ENCODE measurements at regions not wholly inside any gene's neighbourhood (a gene's known extent, or its start where the extent isn't known, plus 50 kb on each side); places are given as distances from the start of the nearest gene placed in this dataset.
A peak's percentile ranks its signal among the peaks of the same experiment; 100 is the strongest.

GRCh38 chr12:107894589-107894988, 120.1 kb downstream of the ASCL4 start:
- no peak for DNase-seq

- no peak for DNase-seq
These were observed 121.5 kb downstream of the ASCL4 start for GRCh38 chr12:107895966-107896365.

DNA sequence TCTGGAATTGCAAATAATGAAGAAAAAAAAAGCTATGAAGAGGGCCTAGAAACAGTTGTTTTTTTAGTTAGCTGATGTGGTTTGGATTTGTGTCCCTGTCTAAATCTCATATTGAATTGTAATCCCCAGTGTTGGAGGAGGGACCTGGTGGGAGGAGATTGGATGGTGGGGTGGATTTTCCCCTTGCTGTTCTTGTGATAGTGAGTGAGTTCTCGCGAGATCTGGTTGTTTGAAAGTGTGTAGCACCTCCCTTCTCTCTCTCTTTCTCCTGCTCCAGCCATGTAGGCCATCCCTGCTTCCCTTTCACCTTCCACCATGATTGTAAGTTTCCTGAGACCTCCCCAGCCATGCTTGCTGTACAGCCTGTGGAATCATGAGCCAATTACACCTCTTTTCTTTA, 126.1 kb downstream of the ASCL4 start:
- no peak for DNase-seq

GRCh38 chr12:107903341-107904061, 129.0 kb downstream of the ASCL4 start:
- DNase-seq = no peak

DNA sequence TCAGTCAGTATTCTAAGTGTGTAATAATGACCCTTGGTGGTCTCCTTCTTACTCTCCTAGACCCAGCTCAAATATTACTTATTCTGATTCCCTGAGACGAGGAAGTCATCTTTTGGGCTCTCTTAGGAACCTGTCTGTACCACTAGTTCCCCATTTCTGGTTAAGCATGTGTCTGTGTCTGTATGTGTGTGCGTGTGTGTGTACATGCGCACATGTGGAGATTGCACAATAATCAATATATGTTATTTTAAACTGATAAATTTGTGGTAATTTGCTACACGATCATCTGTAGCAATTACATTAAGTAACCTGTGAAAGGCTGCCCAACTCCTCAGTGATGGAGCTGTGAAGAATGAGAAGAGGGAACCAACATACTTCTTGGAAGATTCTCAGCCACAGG, 132.2 kb downstream of the ASCL4 start:
- DNase-seq = no peak

- DNase-seq = peak; percentile 30
These were observed 138.0 kb downstream of the ASCL4 start for GRCh38 chr12:107912421-107913004.

- DNase-seq = no peak
These were observed 140.0 kb downstream of the ASCL4 start for GRCh38 chr12:107914460-107914977.

DNA sequence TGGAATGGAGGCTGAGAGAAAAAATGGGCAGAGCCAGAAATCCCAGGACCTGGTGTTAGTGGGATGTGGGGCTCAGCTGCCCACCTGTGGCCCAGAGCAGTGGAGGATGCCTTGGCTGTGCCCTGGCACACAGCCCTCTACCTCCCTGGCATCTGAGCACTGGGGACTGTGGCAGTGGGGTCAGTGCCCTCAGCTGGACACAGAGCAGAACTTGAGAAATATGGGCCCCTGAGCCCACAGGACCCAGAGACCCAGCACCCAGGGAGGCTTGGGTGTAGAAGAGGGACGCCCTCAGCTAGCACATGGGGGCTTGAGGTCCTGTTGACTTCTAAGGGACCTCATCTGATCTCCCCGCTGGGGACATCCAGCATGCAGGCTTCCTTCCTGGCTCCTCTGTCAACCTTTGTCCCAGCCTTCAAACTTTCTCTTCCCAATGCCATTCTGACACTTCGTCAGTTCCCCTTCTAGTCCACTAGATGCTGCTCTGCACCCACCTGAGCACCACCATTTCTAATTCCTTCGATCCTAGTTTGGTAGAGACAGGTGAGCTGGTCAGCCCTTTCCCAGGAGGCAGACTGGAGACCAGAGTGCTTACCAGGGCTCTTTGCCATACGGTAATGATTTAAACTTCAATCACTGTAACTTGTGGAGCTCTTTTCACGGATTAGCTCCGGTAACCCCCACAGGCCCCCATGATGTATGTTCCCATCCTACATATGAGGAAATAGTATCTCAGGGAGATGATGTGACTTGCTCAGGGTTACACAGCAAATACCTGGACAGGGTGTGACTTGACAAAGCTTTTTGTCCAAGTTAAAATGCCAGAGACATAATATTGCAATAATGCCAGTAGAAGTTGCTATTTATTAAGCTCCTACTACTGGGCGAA, 143.7 kb downstream of the ASCL4 start:
- no peak for DNase-seq

DNA sequence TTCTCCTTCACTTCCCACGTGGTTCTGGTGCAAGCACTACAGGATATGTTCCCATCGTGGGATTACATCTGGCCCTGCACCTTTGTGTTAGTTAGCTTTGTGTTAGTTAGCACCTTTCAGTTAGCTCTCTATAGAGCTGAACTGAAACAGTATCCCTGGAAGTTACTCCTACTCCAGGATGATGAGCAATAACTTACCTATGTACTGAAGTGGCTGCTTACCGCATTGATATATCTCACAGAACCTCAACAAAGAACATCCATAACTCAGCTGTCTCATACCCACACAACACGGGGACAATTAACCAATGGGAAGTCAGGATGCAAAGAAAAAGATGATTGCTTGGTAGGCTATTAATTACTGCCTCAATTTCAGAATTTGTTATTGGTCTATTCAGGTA, 146.6 kb downstream of the ASCL4 start:
- DNase-seq = no peak

GRCh38 chr12:107925125-107925524, 150.6 kb downstream of the ASCL4 start:
- no peak for DNase-seq

DNA sequence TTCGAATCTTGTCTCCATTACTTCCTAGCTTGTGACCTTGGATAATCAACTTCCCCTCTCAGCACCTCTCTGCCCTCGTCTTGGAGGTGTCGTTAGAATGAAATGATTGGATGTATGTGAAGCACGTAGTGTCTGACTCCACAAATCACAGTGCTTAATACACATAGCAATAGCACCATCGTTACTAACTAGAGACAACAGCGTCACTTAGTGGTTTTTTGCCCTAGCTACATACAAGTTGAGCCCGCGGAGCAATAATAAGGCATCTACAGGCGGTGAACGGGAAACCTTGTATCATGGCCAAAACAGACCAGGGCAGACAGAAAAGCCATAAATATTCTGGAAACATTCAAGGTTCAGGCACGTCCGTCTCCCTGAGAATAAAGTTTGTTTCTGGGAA, 154.9 kb downstream of the ASCL4 start:
- no peak for DNase-seq

DNA sequence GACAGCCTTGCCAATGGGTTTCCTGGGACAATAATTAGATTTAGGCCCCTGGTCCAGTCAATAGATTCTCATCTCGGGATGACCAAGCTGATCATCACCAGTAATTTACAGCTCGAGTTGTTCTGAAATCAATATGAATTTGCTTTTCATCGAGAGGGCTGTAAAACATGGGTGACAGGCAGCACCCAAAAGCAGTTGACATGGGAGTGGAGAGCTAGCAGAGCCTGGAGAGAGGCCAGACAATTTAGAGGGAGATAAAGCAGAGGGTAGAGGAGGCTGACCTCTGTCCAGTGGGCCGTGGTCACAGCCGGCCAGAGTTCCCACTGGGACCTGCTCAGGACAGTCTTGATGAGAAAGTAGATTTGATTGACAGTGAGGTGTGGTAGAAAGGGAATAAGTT, 157.3 kb downstream of the ASCL4 start:
- DNase-seq = no peak

DNA sequence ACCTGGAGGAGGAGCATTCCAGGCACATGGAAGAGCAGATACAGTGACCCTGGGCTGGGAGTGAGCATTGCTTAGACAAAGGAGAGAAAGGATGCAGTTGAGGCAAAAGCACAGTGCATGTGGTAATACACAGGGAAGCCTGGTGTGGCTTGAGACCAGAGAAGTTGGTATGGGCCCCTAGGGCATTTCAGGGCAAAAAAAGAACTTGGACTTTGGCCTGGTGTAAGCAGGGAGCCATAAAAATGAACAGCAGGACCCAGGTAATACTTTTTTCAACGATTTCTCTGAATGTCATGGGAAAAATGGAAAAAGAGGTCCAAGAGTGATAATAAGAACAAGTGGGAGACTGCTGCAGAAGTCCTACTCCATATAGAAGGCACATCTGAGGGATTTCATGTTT, 163.9 kb downstream of the ASCL4 start:
- DNase-seq = no peak

DNA sequence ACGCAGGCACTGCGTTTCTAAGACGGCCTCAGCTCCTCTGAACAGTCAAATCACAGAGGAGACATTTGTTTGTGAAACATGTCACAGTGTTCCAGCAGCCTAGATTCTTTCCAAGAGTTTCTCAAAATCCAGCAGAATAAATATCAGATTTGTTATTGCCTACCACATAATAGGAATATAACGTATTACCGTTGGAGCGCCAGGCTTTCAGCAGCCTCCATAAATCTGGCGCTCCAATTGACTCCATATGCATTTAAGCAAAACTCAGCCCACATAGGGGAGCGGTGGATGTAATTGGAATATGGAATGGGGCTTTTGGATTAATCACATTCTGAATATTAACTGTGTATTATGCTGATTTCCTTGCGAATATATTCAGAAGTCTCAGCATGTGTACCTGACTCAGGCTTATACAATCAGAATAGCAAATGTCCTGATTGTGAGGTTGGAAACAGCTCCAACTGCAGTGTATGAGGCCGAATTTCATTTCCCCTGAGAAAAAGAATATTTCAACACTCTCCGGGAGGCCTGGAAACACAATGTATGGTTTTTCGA, 174.0 kb downstream of the ASCL4 start:
- DNase-seq = no peak

DNA sequence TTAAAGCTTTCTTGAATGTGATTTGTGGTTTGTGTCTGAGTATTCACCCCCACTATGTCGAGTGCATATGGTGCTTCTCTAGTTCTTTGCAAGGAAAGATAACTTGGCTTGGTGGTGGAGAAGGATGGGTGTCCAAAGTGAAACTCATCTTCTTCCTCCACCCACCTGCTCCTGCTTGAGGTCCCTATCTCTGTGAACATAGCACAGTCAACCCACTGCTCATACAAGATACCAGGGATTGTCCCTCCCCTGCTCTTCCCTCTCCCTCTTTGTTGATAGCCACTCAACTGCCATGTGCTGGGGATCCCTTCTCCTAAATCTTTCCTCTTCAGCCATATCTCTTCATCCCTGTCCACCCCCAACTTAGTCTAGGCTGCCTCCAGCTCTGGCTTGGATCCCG, 176.5 kb downstream of the ASCL4 start:
- DNase-seq = no peak

DNA sequence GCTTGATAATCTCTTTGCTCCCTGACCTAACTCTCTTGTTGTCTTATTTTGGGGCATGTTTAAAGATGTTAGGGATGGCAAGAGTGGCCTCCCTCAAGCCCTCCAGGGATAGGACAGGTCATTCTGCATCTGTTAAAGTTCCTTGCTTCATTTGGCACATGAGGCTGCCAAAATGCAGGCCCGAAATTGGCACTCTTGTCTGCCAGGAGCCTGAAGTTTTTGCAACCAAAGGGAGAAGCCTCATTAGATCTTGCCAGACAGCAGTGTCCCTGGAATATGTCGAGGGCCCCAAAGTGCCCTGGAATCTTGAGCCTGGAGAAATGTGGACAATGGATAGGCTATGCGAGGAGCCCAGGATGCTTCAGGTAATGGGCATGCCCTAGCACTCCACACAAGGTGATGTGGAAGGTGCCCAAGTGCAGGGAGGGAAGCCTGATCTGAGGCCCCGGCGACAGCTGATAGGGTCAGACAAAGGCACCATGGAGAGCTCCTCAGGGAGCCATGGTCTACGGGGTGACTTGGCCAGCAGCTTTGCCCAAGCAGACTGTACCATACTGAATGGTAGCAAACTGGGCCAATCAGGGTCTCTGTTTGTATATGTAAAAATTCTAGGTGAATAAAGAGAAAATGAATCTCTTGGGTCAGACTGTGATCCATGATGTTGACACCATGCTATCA, 173.0 kb upstream of the WSCD2 start:
- DNase-seq = no peak

DNA sequence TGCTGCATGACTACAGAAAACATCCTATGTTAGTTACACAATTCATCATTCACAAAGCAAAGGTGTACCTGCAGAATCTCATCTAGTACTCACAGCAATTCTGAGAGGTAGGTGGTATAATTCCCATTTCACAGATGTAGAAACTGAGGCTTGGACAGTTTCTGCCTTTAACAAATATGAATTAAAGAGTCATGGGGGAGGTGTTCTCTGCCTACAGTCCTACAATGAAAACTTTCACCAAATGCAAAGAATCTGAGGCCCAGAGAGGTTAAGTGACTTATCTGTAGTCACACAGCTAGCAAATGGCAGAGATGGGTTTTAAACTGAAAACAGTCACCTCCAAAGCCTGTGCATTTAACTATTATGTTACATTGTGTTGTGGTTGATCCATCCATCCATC, 171.6 kb upstream of the WSCD2 start:
- DNase-seq = no peak

DNA sequence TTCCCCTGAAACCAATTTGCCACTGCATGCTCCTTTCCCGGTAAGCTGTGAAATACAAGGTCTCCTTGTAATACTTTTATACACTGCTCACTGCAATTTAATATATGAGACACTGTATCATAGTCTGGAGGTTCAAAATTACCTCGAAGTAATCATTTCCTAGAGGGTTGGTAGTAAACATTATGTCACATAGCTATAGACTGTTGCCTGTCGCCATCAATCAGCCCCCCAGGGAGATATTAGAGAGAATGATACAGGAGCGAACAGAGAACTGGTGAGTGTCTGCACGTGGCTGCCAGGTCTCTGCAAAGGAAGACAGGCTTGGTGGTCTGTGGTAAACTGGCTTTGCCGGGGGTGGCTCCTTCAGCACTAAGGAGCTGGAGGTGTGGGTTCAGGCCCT, 165.5 kb upstream of the WSCD2 start:
- DNase-seq = no peak

- DNase-seq = no peak
These were observed 161.9 kb upstream of the WSCD2 start for GRCh38 chr12:107967170-107967569.

- no peak for DNase-seq
These were observed 155.1 kb upstream of the WSCD2 start for GRCh38 chr12:107973950-107974349.

GRCh38 chr12:107976331-107976730, 152.8 kb upstream of the WSCD2 start:
- no peak for DNase-seq

DNA sequence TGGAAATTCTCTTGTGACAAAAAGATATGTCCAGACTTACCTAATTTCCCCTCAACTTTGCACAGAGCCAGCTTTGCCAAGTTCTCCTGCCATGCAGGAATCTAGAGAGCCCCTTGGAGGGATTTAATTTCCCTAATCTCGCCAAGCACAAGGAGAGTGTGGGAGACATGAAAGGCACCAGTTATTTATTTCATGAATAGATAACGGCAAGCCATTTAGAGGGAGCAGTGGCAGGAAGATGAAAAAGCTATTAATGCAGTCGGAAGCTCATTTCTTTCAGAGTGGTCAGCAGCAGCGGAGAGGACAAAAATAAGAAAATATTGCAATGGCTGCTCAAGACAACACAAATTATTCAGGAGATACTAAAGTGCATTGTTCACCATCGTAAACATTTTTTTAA, 150.9 kb upstream of the WSCD2 start:
- no peak for DNase-seq

DNA sequence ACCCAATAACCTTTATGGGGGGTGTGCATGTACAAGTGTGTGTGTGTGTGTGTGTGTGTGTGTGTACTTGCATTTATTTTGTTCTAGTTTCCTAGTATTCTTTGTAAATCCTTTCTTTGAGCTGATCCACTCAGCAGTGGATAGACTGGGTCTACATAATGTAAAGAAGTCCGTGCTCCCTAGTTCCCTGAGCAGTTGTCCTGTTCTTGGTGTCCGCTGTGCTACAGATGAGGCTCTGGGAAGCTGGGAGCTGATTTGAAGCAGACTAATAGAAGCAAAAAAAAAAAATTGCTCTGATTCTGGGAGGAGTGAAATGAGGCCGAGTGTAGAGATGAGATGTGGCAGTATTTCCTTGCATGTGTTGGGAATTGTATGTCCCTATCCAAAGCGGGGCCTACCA, 150.4 kb upstream of the WSCD2 start:
- no peak for DNase-seq
